Heart left ventricle (tissue), 13 donors: ENCODE measurements at regions not wholly inside any gene's neighbourhood (a gene's known extent, or its start where the extent isn't known, plus 50 kb on each side); places are given as distances from the start of the nearest gene placed in this dataset.

Experiments used
- POLR2A ChIP-seq, 2 donors: fragments of 450-650 bp; IDR thresholded peaks; one replicate each; pipeline ENCODE4 v1.6.1; 2017; ENCODE audit warnings: antibody characterized with exemption in 2 of 2, mild to moderate bottlenecking in 2 of 2, moderate library complexity in 2 of 2
- TF ChIP-seq, protein P1 (sequence below), 12 donors: fragments of 200-600 bp; sonication (generic) in 4 of 12; IDR thresholded peaks; one replicate each; pipeline versions ENCODE4 v1.5.0 to v1.8.0; 2018 to 2022; ENCODE audit warnings: antibody characterized with exemption in 12 of 12, mild to moderate bottlenecking in 5 of 12
- donor health status: ischemic (EF 13 %, LVEDD 7.1; RV severe dilation, severe dysfunction).
- donor health status: DM: no; HTN: yes; CAD: no.
- donor health status: DM: no; HTN: no; CAD: no.
- donor health status: ischemic (EF 25% LVEDD 6.9; RV normal size, moderate dysfunction).
- donor health status: ischemic (EF 25% LVEDD 5.7; RV mildly dilated, moderate dysfunction).
- donor health status: ischemic (EF 35%, LVEDD 5.7; RV mildly dilated, moderate dysfunction).
- donor health status: nonischemic (EF 11% LVEDD 7.7; RV severe dilation, severe dysfunction).
- donor health status: DM: yes; HTN: yes; CAD: no.
- donor health status: PGD.
- donor health status: ischemic (EF 29% LVEDD 5.4; RV normal size, mild dysfunction).
- donor health status: nonischemic (EF 23%, LVEDD 6.1; RV moderate dilation, normal function).

- TF ChIP-seq, protein P1, sequence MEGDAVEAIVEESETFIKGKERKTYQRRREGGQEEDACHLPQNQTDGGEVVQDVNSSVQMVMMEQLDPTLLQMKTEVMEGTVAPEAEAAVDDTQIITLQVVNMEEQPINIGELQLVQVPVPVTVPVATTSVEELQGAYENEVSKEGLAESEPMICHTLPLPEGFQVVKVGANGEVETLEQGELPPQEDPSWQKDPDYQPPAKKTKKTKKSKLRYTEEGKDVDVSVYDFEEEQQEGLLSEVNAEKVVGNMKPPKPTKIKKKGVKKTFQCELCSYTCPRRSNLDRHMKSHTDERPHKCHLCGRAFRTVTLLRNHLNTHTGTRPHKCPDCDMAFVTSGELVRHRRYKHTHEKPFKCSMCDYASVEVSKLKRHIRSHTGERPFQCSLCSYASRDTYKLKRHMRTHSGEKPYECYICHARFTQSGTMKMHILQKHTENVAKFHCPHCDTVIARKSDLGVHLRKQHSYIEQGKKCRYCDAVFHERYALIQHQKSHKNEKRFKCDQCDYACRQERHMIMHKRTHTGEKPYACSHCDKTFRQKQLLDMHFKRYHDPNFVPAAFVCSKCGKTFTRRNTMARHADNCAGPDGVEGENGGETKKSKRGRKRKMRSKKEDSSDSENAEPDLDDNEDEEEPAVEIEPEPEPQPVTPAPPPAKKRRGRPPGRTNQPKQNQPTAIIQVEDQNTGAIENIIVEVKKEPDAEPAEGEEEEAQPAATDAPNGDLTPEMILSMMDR (IDR thresholded peaks at IDR 0.05), result no peak
- TF ChIP-seq POLR2A (IDR thresholded peaks at IDR 0.05), result no peak
Measured at GRCh38 chr2:128644718-128645256, 326.1 kb upstream of the HS6ST1 start.
